Calu3 (cell line): ENCODE measurements at regions not wholly inside any gene's neighbourhood (a gene's known extent, or its start where the extent isn't known, plus 50 kb on each side); places are given as distances from the start of the nearest gene placed in this dataset.

Experiments
- BruUV-seq: library from RNA; stranded (reverse); fragments of 400-500 nt; replicated peaks from 2 replicates; lab custom pipeline; 2021; lab: Mats Ljungman, UMichigan
- CTCF ChIA-PET: fragments of 300-600 bp; sonication (Branson Sonifier 250); formaldehyde crosslinking; loops from one replicate; lab custom pipeline; 2022; ENCODE audit warnings: antibody characterized with exemption; lab: Charles Lee
- DNase-seq: peaks from one replicate; pipeline ENCODE4 v3.0.0; 2022
- H3K27ac Mint-ChIP-seq: one replicate; pipeline ENCODE4 v1.8.0; 2022; ENCODE audit warnings: mixed read lengths; ENCODE audit not compliant: unreplicated experiment
- H3K27me3 Mint-ChIP-seq: one replicate; pipeline ENCODE4 v1.8.0; 2022; ENCODE audit warnings: mixed read lengths; ENCODE audit not compliant: unreplicated experiment
- H3K36me3 Mint-ChIP-seq: one replicate; pipeline ENCODE4 v1.8.0; 2022; ENCODE audit warnings: mild to moderate bottlenecking, moderate library complexity, mixed read lengths; ENCODE audit not compliant: insufficient read depth, unreplicated experiment
- H3K4me1 Mint-ChIP-seq: one replicate; pipeline ENCODE4 v1.8.0; 2022; ENCODE audit warnings: mild to moderate bottlenecking, low read depth, mixed read lengths; ENCODE audit not compliant: unreplicated experiment
- H3K4me3 Mint-ChIP-seq: one replicate; pipeline ENCODE4 v1.8.0; 2022; ENCODE audit warnings: mild to moderate bottlenecking, low read depth, moderate library complexity, mixed read lengths; ENCODE audit not compliant: unreplicated experiment
- H3K9me3 Mint-ChIP-seq: one replicate; pipeline ENCODE4 v1.8.0; 2022; ENCODE audit warnings: low read depth, mixed read lengths; ENCODE audit not compliant: unreplicated experiment
- intact Hi-C: fragments of 100-400 bp; cut with micrococcal nuclease; formaldehyde crosslinking; loops from one replicate; pipeline ENCODE4 v1.10.0; 2022; ENCODE audit not compliant: unreplicated experiment
- TF ChIP-seq, protein P1 (sequence below): fragments of 200-600 bp; IDR thresholded peaks from one replicate; pipeline ENCODE4 v1.8.0; 2022; ENCODE audit warnings: antibody characterized with exemption; ENCODE audit not compliant: unreplicated experiment

DNA sequence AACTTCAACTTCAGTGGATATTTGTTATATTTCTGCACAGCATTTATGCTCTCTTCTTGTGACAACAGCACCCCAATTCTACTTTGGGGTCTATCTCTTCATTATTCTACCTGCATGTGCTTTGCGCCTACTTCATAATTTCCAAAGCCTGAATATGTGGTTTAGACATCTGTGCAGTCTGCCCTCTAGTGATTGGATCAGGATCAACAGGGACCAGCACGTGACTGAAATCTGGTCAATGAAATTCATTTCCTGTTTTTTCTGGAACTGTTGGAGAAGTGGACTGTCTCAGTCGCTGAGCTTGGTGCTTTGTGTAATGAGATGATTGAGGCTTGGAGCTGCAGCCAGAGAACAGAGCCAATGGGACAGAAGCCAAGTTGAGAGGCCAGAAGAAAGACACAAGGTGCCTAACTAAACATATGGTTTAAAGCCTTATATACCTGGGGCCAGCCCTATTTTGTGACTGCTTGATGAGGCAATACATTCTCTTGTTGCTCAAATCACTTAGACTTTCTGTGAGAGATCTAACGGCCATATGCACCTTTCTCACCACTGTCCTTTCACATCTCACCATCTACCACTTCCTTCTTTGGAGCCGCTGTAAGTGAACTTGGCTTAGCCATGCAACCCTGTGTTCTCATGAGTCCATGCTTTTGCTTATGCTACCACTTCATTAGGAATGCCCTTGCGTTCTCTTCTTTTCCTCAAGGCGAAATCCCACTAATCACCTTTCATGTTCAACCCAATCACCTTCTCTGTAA is 68.8 kb upstream of the PPP2R2B start:
- Mint-ChIP-seq H3K36me3 (no peaks in the 10 kb centered on the region), H3K27ac (no peak overlapping the region), H3K27me3 (no peaks in the 10 kb centered on the region), H3K4me3 (no peak overlapping the region), H3K9me3 (peaks cover 2% of the 10 kb centered on the region), H3K4me1 (peaks cover 16% of the 10 kb centered on the region)
- no TSS peak for BruUV-seq
- intact Hi-C loops, result loop anchor here (5.0 kb wide), 1 partner anchor 285 kb away; no protein-coding TSS in a partner anchor
- TF ChIP-seq, protein P1, sequence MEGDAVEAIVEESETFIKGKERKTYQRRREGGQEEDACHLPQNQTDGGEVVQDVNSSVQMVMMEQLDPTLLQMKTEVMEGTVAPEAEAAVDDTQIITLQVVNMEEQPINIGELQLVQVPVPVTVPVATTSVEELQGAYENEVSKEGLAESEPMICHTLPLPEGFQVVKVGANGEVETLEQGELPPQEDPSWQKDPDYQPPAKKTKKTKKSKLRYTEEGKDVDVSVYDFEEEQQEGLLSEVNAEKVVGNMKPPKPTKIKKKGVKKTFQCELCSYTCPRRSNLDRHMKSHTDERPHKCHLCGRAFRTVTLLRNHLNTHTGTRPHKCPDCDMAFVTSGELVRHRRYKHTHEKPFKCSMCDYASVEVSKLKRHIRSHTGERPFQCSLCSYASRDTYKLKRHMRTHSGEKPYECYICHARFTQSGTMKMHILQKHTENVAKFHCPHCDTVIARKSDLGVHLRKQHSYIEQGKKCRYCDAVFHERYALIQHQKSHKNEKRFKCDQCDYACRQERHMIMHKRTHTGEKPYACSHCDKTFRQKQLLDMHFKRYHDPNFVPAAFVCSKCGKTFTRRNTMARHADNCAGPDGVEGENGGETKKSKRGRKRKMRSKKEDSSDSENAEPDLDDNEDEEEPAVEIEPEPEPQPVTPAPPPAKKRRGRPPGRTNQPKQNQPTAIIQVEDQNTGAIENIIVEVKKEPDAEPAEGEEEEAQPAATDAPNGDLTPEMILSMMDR, result peak; percentile 35
- DNase-seq, result peak; percentile 29
- CTCF ChIA-PET, result no interaction called here

DNA sequence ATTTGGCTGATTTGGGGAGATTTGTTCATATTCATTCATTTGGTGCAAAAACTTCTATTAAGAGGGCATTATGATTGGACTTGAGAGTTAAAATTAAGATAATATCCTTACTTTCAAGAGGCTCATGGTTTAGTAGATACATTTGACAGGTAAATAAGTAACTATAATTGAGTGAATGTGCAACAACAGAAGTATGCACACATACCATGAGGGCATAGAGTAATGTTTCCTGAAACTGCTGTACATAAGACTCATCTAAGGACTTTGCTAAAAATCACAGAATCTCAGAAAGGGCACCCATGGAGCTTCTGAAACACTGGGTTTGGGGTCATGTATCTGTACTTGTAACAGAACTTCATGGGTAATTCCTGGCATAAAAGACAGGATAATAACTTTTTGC is 70.1 kb upstream of the PPP2R2B start:
- DNase-seq, result no peak
- no peak overlapping the region for H3K4me3 Mint-ChIP-seq
- H3K27ac Mint-ChIP-seq, result no peak overlapping the region
- no peaks in the 10 kb centered on the region for H3K27me3 Mint-ChIP-seq
- peaks cover 2% of the 10 kb centered on the region for H3K9me3 Mint-ChIP-seq
- H3K4me1 Mint-ChIP-seq, result peaks cover 16% of the 10 kb centered on the region
- TF ChIP-seq, protein P1, result no peak
- BruUV-seq, result no TSS peak
- CTCF ChIA-PET, result no interaction called here
- H3K36me3 Mint-ChIP-seq, result no peaks in the 10 kb centered on the region
- intact Hi-C loops, result loop anchor here (5.0 kb wide), 1 partner anchor 286 kb away; no protein-coding TSS in a partner anchor

DNA sequence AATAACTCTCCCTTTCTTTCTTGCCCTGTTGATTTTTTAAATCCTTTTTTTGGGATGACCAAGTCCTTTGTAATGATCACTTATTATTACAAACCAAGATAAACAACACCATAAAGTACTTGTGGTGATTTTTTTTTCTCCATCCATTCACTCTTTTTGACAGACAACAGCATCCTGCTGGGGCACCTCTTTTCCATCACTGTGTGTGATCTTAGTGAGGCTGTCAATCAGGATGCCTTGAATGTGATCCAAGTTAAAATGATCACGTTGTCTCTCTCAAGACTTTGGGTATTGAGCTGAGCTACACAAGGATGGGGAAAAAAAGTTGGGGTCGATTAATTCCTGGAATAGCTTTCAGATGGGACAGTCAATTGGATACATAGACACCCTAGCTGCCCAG is 73.6 kb upstream of the PPP2R2B start:
- DNase-seq, result no peak
- TF ChIP-seq, protein P1, result no peak
- no TSS peak for BruUV-seq
- Mint-ChIP-seq H3K4me1 (peaks cover 7% of the 10 kb centered on the region), H3K27me3 (peaks cover 6% of the 10 kb centered on the region), H3K9me3 (peaks cover 1% of the 10 kb centered on the region), H3K27ac (no peak overlapping the region), H3K36me3 (no peaks in the 10 kb centered on the region), H3K4me3 (no peak overlapping the region)
- CTCF ChIA-PET, result interaction anchor here (0.6 kb wide), 2 partner anchors 132 to 318 kb away, joined by 3 to 4 read pairs; no protein-coding TSS in a partner anchor
- intact Hi-C loops, result no loop called here

DNA sequence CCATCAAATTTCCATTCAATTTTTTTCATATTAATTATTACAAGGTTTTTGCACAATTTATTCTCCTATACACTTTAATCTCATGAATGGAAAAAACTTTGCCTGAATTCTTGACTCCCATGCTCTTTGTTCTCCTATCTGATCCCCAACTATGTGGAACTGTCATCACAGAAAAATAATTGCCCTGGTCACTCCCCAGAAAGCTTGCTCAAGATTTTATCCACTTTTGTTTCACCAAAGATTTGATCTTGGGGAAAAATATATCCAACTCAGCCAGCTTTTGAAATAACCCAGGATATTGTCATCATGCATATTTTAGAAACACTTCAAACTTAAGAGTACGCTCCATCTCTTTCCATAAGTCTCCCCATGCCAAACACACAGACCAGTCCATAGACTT is 77.7 kb upstream of the PPP2R2B start:
- Mint-ChIP-seq H3K27ac (no peak overlapping the region), H3K27me3 (peaks cover 17% of the 10 kb centered on the region), H3K4me3 (no peak overlapping the region), H3K9me3 (no peaks in the 10 kb centered on the region), H3K4me1 (no peaks in the 10 kb centered on the region), H3K36me3 (no peaks in the 10 kb centered on the region)
- BruUV-seq, result no TSS peak
- intact Hi-C loops, result no loop called here
- TF ChIP-seq, protein P1, result no peak
- no peak for DNase-seq
- CTCF ChIA-PET, result no interaction called here
